HG03521 (cell line): ENCODE measurements at regions not wholly inside any gene's neighbourhood (a gene's known extent, or its start where the extent isn't known, plus 50 kb on each side); places are given as distances from the start of the nearest gene placed in this dataset.
"Not testable (repeated sequence)": the region's sequence is repeated elsewhere in the genome, so short reads cannot be mapped to it uniquely, and the experiment has no call there.

ENCODE experiments used
- ATAC-seq: cut with Tn5 transposase; IDR thresholded peaks from one replicate; pipeline ENCODE4 v1.9.1; 2021; ENCODE audit warnings: mild to moderate bottlenecking, moderate library complexity; ENCODE audit not compliant: unreplicated experiment

GRCh38 chr9:2492161-2492560 is 129.4 kb upstream of the VLDLR start:
- ATAC-seq: no peak

DNA sequence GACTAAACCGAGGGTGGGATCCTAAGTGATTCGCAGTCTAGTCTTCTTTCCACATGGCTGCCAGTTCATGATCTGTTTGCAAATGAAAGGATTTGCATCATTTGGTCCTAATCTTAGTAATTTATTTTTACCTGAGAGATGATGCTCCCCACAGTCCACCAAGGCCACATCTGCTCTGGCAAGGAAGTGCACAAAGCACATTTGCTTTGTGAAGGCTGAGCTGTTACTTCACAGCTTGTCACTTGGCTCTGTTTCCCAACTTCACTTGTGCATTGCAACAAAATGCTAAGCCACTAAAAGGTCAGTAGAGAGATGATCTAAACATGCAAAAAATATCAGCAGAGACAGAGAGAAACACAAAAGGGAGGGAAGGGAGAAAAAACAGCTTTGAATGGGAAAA is 128.5 kb upstream of the VLDLR start:
- ATAC-seq: no peak

DNA sequence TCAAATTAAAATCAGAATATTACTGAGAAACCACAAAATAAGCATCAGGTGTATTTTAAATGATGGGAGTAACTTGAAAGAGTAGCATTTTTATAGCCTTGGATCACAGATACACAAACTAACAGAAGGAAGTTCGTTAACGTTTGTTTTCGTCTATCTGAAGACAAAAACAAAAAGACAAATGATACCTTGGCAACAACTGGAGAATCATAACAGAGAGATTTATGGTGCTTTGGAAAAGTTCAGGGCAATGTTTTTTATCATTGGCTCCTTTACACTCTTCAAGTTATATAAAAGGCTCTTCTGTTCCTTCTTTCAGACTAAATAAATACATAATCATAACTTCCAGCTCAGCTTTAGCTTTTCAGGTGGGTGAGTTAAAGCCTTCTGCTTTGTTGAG is 128.1 kb upstream of the VLDLR start:
- ATAC-seq: no peak

- no peak for ATAC-seq
Measured at GRCh38 chr9:2494562-2494961, 127.0 kb upstream of the VLDLR start.

- ATAC-seq: no peak
Measured at GRCh38 chr9:2495221-2496005, 126.2 kb upstream of the VLDLR start.

DNA sequence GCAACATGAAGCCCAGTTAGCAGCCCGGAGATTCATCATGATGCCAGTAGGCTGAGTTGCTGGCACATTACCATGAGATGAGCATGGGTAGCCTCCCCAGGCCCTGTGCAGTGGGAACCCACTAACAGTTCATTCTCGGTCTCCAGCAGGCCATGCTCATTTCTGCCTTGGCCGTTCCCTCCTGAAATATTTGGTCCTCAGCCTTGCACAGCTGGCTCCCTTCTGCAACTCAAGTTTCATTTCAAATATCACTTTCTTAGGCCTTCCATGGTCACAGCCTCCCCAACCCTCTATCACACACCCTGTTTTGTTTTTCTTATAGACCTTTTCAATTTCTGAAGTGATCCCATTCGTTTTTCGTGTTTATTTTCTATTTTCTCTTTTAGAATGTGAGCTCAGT is 125.4 kb upstream of the VLDLR start:
- no peak for ATAC-seq

DNA sequence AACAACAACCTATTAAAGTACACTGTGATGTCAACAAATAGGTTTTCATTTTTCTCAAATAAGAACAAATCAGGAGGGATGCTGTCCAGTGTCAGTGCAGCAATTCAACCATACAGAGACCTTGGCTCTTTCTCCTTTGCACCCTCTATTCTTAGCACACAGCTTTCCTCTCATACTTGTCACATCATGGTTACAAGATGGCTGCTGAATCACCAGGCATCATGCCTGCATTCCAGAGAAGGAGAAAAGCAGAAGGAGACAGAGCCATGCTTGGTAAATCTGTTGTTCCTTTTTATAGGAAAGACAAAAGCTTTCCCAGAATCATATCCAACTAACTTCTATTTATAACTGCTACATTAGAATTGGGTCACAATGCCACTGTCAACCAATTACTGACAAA is 124.7 kb upstream of the VLDLR start:
- ATAC-seq: no peak

DNA sequence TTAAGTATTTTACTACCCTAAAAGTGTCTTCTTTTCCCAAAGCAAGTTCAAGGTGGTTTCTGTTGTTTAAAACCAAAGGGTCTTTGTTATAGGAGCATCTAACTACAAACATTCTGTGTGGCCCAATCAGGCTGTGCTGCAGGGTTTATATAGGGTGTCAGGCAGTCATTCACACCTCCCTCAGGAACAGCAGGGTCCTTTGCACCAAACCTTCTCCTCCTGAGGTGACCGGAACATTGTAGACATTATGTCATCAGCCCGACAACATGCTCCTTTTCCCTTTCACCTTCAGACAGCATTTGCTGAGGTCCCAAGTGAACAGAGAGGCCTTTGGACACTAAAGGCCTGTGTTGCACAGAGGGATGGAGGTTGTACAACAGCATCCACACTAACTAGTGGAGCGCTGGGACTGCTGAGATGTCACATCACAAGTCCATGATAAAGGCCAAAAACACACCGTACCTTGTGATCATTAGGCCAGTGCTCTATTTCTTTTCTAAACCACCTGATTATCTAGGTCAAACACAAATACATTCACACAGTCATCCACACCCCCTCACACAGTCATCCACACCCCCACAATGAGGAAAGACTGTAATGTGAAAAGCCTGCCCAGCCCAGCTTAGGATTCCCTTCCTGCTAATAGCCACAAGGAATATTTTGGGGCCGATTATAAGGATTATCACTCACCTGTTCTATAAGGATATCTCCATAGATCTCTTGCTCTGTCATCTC is 123.8 kb upstream of the VLDLR start:
- ATAC-seq: no peak

GRCh38 chr9:2502210-2502609 is 119.4 kb upstream of the VLDLR start:
- ATAC-seq: no peak

GRCh38 chr9:2502760-2503159 is 118.8 kb upstream of the VLDLR start:
- ATAC-seq: no peak

- ATAC-seq: no peak
Measured at GRCh38 chr9:2506321-2506720, 115.3 kb upstream of the VLDLR start.

DNA sequence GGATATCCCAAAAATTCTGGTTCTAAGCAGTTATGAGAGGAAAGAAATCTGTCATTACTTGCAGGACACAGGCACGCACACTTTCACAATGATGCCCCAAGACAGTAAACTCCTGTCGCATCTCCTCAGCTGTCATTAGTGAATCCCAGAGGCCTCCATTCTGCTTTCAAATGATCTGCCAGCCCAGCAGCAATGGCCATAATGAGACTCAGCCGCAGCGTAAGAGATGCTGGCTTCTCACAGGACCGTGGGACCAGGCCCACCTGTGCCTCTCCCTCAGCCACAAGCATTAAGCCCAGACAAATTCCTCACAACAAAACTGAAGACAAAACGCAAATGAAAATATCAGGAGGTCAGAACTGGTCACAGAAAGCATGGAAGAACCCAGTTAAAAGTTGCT is 98.0 kb upstream of the VLDLR start:
- no peak for ATAC-seq

GRCh38 chr9:2524601-2525000 is 97.0 kb upstream of the VLDLR start:
- no peak for ATAC-seq

DNA sequence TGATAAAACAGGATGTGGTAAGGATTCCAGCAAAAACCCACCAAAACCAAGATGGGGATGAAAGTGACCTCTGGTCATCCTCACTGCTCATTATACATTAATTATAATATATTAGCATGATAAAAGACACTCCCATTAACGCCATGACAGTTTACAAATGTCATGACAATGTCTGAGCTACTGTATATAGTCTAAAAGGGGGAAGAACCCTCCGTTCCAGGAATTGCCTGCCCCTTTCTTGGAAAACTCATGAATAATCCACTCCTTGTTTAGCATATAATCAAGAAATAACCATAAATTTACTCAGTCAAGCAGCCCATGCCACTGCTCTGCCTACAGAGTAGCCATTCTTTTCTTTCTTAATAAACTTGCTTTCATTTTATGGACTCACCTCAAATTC is 96.4 kb upstream of the VLDLR start:
- ATAC-seq: no peak

DNA sequence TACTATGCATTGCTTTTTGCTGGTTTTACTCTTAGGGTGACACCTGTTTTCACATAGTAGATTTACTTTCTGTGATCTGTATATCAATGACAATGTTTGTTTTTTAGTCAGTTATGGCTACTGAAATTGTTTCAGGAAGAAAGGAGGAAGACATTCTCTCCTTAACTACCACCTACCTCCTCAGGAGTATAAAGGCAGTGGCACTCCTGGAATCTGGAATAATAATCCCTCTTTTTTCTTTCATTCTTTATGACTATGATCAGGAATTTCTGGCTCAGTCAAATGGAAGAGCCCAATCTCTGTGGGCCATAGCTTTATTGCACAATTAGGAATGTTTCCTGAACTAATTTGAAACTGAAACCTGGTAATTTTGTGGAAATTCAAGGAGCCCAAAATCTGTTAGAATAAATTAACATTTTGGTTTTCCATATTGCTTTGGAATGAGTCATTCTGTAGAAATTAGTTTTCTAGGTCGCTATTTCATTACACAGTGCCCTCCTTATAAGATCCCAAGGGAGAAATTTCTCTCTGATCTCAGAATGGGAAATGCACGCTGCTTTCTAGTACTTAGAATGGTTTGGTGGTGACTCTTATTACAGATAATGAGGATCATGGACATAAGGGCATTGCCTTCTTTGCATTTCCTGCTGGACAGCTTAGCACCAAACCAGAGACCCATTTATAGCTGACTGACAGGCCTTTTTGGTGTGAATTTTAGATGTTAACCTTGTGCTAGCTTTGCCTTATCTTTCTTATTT is 95.3 kb upstream of the VLDLR start:
- ATAC-seq: no peak

DNA sequence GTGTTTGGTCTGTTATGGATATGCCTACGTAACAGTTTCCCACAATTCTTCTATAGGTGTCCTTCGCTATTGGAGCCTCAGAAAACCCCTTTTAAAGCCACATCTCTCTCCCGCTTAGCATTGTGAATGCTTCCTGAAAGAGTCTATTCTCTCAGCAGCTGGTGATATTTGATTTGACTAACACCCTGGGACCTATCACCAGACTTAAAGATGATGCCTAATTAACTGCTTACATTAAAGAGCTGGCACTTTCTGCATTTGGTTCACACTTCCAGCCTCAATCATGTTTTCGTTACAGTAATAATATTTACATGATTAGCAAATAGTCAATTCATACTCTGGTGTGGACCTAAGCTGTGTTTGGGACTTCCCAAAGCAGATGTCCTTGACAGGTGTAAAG is 90.1 kb upstream of the VLDLR start:
- no peak for ATAC-seq

- no peak for ATAC-seq
Measured at GRCh38 chr9:2536511-2536910, 85.1 kb upstream of the VLDLR start.

- ATAC-seq: no peak
Measured at GRCh38 chr9:2545881-2546490, 75.6 kb upstream of the VLDLR start.

DNA sequence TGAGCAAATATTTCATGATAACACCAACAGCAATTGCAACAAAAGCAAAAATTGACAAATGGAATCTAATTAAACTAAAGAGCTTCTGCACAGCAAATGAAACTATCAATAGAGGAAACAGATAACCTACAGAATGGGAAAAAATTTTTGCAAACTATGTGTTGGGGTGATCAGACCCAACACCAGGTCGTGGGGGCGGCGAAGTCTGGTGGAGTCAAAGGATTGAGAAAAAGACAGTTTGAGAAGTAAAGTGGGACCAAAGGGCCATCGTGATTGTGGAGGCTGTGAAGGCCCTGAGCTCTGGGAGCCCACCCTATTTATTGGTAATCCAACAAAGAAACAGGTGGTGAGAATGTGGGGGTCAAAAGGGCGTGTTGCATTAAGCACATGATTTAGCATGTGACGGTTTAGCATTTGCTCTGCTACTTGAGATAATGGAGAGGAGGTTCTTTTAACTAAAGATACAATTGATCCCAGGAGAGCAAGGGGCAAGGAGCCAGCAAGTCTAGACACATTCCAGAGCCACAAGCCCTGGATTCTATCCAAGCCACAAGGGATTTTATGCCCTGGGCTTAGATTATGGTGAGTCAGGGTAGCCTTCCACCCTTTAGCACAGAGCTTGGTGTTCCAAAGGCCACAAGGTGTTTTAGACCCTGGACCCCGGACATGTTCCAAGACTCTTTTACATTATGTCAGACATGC is 65.5 kb upstream of the VLDLR start:
- not testable (repeated sequence) for ATAC-seq

- ATAC-seq: no peak
Measured at GRCh38 chr9:2557693-2558092, 63.9 kb upstream of the VLDLR start.
